ENCODE measurements at regions not wholly inside any gene's neighbourhood (a gene's known extent, or its start where the extent isn't known, plus 50 kb on each side); places are given as distances from the start of the nearest gene placed in this dataset.

- no peak for DNase-seq (ENCODE audit: low read depth)
- TF ChIP-seq CTCF (conservative IDR thresholded peaks at IDR 0.05; ENCODE audit: low read depth, low read length): no peak
- no peak overlapping the region for H3K4me3 ChIP-seq (ENCODE audit: low read depth, low read length)
Measured at GRCh38 chr9:78463750-78464149, 166.8 kb downstream of the PSAT1 start.

- no peak overlapping the region for H3K4me3 ChIP-seq (ENCODE audit: low read depth, low read length)
- DNase-seq (ENCODE audit: low read depth): no peak
- no peak for TF ChIP-seq CTCF (conservative IDR thresholded peaks at IDR 0.05; ENCODE audit: low read depth, low read length)
Measured at GRCh38 chr9:78468231-78468630, 171.3 kb downstream of the PSAT1 start.

- H3K4me3 ChIP-seq (ENCODE audit: low read depth, low read length): no peak overlapping the region
- TF ChIP-seq CTCF (conservative IDR thresholded peaks at IDR 0.05; ENCODE audit: low read depth, low read length): no peak
Measured at GRCh38 chr9:78468974-78469576, 172.2 kb downstream of the PSAT1 start.

GRCh38 chr9:78470216-78470615 is 173.3 kb downstream of the PSAT1 start:
- no peak overlapping the region for H3K4me3 ChIP-seq (ENCODE audit: low read depth, low read length)
- no peak for TF ChIP-seq CTCF (conservative IDR thresholded peaks at IDR 0.05; ENCODE audit: low read depth, low read length)

More at GRCh38 chr9:78468974-78469576, 172.2 kb downstream of the PSAT1 start:
- DNase-seq (ENCODE audit: low read depth): no peak

GRCh38 chr9:78470741-78471140 is 173.8 kb downstream of the PSAT1 start:
- no peak for DNase-seq (ENCODE audit: low read depth)
- H3K4me3 ChIP-seq (ENCODE audit: low read depth, low read length): no peak overlapping the region
- no peak for TF ChIP-seq CTCF (conservative IDR thresholded peaks at IDR 0.05; ENCODE audit: low read depth, low read length)

More at GRCh38 chr9:78470216-78470615, 173.3 kb downstream of the PSAT1 start:
- no peak for DNase-seq (ENCODE audit: low read depth)

GRCh38 chr9:78472111-78472510 is 175.2 kb downstream of the PSAT1 start:
- H3K4me3 ChIP-seq (ENCODE audit: low read depth, low read length): no peak overlapping the region
- TF ChIP-seq CTCF (conservative IDR thresholded peaks at IDR 0.05; ENCODE audit: low read depth, low read length): no peak
- DNase-seq (ENCODE audit: low read depth): no peak

- TF ChIP-seq CTCF (conservative IDR thresholded peaks at IDR 0.05; ENCODE audit: low read depth, low read length): no peak
- DNase-seq (ENCODE audit: low read depth): no peak
- no peak overlapping the region for H3K4me3 ChIP-seq (ENCODE audit: low read depth, low read length)
Measured at GRCh38 chr9:78479441-78479840, 182.5 kb downstream of the PSAT1 start.
